Spleen (tissue), 11 donors: ENCODE measurements at regions not wholly inside any gene's neighbourhood (a gene's known extent, or its start where the extent isn't known, plus 50 kb on each side); places are given as distances from the start of the nearest gene placed in this dataset.
"Not testable (repeated sequence)": the region's sequence is repeated elsewhere in the genome, so short reads cannot be mapped to it uniquely, and the experiment has no call there.

ENCODE experiments used
- DNase-seq: peaks from one replicate; pipeline ENCODE4 v3.0.0-alpha.2; 2020
- H3K27ac ChIP-seq, 8 donors: fragments of 200-600 bp; sonication (generic) in 7 of 8; 1 replicate in 4 of 8; 2 replicates in 4 of 8; pipeline versions ENCODE4 v1.5.0 to v1.8.0; 2016 to 2021; ENCODE audit warnings: inconsistent platforms in 4 of 8, mild to moderate bottlenecking in 4 of 8, moderate library complexity in 1 of 8
- H3K27me3 ChIP-seq, 7 donors: fragments of 200-600 bp; sonication (generic) in 6 of 7; replicated peaks in 1 of 7; 1 replicate in 4 of 7; 2 replicates in 3 of 7; pipeline versions ENCODE4 v1.5.0 to v1.8.0; 2016 to 2021; ENCODE audit warnings: inconsistent platforms in 3 of 7, mild to moderate bottlenecking in 1 of 7
- H3K36me3 ChIP-seq, 6 donors: fragments of 200-600 bp; sonication (generic) in 5 of 6; 1 replicate in 4 of 6; 2 replicates in 2 of 6; pipeline versions ENCODE4 v1.5.0 to v1.8.0; 2016 to 2021; ENCODE audit warnings: inconsistent platforms in 2 of 6
- H3K4me1 ChIP-seq, 6 donors: fragments of 200-600 bp; sonication (generic) in 5 of 6; 1 replicate in 3 of 6; 2 replicates in 3 of 6; pipeline versions ENCODE4 v1.5.0 to v1.8.0; 2016 to 2021; ENCODE audit warnings: inconsistent platforms in 3 of 6
- H3K4me3 ChIP-seq, 8 donors: fragments of 200-600 bp; sonication (generic) in 7 of 8; 1 replicate in 4 of 8; 2 replicates in 4 of 8; pipeline versions ENCODE4 v1.5.0 to v1.8.0; 2016 to 2021; ENCODE audit warnings: inconsistent platforms in 4 of 8, mild to moderate bottlenecking in 4 of 8, moderate library complexity in 2 of 8
- H3K9me3 ChIP-seq, 8 donors: fragments of 200-600 bp; sonication (generic) in 7 of 8; 1 replicate in 4 of 8; 2 replicates in 4 of 8; pipeline versions ENCODE4 v1.5.0 to v1.8.0; 2016 to 2021; ENCODE audit warnings: inconsistent platforms in 4 of 8
- POLR2A ChIP-seq, 3 donors: fragments of 450-650 bp; IDR thresholded peaks; one replicate each; pipeline ENCODE4 v1.5.1; 2017; ENCODE audit warnings: antibody characterized with exemption in 3 of 3, mild to moderate bottlenecking in 1 of 3
- POLR2AphosphoS5 ChIP-seq, 3 donors: sonication (generic); formaldehyde crosslinking; IDR thresholded peaks; one replicate each; pipeline ENCODE4 v1.5.1; 2017; ENCODE audit warnings: antibody characterized with exemption in 3 of 3
- WGBS, 5 donors: extraction: QIAGEN DNeasy Blood & Tissue Kit in 3 of 5; methylation state at CpG; one replicate each; pipeline versions ENCODE4 v1.1.5 to v1.1.7; 2013 to 2018; 5-methylcytosine and 5-hydroxymethylcytosine counted together
- intact Hi-C: fragments of 100-400 bp; cut with DNase I; formaldehyde crosslinking; loops from one replicate; pipeline ENCODE4 v1.15.0; 2023; ENCODE audit warnings: low total_unique reads
- TF ChIP-seq, protein P1 (sequence below), 11 experiments: fragments of 200-600 bp in 7 of 11; fragments of 450-650 bp in 4 of 11; sonication (generic) in 4 of 11; IDR thresholded peaks in 8 of 11; conservative IDR thresholded peaks in 3 of 11; 1 replicate in 7 of 11; 2 replicates in 4 of 11; pipeline versions ENCODE4 v1.4.0 to v1.8.0; 2016 to 2021; ENCODE audit warnings: antibody characterized with exemption in 11 of 11, inconsistent platforms in 4 of 11, mild to moderate bottlenecking in 1 of 11
- donor health status: healthy with polysubstance abuse.
- donor health status: DM: no; HTN: no; CAD: no; lungs with moderate emphysema.
- donor health status: DM: no; HTN: no; CAD: no.
- donor health status: Bipolar disorder and iron deficiency.
- donor health status: healthy.
- donor health status: DM: no; HTN: no; CAD: no.
- donor health status: DM: yes; HTN: yes; CAD: no.

DNA sequence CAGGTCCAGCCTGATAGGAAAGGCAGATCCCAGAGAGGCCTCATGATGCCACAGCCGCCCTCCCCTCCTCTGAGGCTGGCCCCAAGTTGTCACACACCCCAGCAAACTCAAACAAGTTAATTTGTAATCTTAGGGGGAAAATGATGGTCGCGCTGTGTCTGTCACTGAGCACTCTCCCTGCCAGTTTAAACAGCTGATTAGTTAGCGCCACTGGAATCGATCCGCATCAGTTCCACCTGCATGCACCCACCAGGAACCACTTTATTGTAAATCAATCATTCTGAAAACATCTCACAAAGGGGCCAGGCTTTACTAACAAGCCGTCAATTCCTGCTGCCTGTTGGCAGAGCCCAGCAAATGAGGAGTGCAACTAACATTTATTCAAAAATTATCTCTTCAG lies 870.9 kb downstream of the KCNMA1 start:
- TF ChIP-seq POLR2AphosphoS5 (IDR thresholded peaks at IDR 0.05) (no peak), POLR2A (IDR thresholded peaks at IDR 0.05) (no peak)
- TF ChIP-seq, protein P1, sequence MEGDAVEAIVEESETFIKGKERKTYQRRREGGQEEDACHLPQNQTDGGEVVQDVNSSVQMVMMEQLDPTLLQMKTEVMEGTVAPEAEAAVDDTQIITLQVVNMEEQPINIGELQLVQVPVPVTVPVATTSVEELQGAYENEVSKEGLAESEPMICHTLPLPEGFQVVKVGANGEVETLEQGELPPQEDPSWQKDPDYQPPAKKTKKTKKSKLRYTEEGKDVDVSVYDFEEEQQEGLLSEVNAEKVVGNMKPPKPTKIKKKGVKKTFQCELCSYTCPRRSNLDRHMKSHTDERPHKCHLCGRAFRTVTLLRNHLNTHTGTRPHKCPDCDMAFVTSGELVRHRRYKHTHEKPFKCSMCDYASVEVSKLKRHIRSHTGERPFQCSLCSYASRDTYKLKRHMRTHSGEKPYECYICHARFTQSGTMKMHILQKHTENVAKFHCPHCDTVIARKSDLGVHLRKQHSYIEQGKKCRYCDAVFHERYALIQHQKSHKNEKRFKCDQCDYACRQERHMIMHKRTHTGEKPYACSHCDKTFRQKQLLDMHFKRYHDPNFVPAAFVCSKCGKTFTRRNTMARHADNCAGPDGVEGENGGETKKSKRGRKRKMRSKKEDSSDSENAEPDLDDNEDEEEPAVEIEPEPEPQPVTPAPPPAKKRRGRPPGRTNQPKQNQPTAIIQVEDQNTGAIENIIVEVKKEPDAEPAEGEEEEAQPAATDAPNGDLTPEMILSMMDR (IDR thresholded peaks at IDR 0.05 in 8 of 11, conservative IDR thresholded peaks at IDR 0.05 in 3 of 11) = no peak
- Histone ChIP-seq H3K36me3 (no peaks in the 10 kb centered on the region), H3K4me3 (no peak overlapping the region), H3K4me1 (no peaks in the 10 kb centered on the region), H3K27ac (no peak overlapping the region), H3K9me3 (no peaks in the 10 kb centered on the region), H3K27me3 (no peaks in the 10 kb centered on the region)
- intact Hi-C loops = no loop called here
- WGBS, 5 donors = 89 to 98% (median 94%) methylated on average over 7 of the region's 7 CpGs
- DNase-seq = no peak

DNA sequence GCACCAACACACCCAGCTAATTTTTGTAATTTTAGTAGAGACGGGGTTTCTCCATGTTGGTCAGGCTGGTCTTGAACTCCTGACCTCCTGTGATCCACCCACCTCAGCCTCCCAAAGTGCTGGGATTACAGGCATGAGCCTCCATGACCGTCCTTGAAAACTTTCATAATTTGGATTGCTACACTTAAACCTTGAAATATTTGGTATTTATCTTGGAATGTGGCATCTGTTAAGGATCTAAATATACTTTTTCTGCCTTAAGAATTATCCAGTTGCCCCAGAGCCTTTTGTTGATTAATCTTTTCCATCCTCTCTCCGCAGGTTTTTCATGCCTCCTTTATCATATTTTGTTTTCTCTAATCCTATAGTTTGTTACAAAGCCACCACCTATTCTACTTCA lies 872.7 kb downstream of the KCNMA1 start:
- H3K36me3 ChIP-seq, H3K4me3 ChIP-seq, intact Hi-C loops, H3K4me1 ChIP-seq, H3K27me3 ChIP-seq, H3K9me3 ChIP-seq, DNase-seq, H3K27ac ChIP-seq: not testable (repeated sequence)
- WGBS, 5 donors = 66 to 91% (median 75%) methylated on average over 3 of the region's 3 CpGs

DNA sequence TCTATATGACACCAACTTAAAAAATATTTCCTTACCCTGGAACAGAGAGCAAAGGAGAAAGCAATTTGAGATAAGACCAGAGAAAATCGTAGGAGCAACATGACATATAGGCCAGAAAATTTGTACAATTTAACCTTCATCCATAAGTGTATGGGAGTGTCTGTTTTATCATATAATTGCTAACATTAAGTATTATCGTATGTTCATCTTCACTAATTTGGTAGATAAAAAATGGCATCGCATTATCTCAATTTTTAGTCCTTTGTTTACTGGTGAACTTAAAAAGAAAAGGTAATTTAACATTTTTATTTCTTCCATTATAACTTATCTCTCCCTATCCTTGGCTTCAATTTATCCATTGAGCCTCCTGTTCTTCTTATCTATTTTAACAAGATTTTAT lies 873.4 kb downstream of the KCNMA1 start:
- Histone ChIP-seq H3K27me3 (no peaks in the 10 kb centered on the region), H3K4me3 (no peak overlapping the region), H3K4me1 (no peaks in the 10 kb centered on the region), H3K36me3 (no peaks in the 10 kb centered on the region), H3K27ac (no peak overlapping the region), H3K9me3 (no peaks in the 10 kb centered on the region)
- 66 to 94% (median 88%) methylated on average over 3 of the region's 3 CpGs for WGBS, 5 donors
- TF ChIP-seq POLR2A (IDR thresholded peaks at IDR 0.05) = no peak
- no peak for TF ChIP-seq POLR2AphosphoS5 (IDR thresholded peaks at IDR 0.05)
- TF ChIP-seq, protein P1 (IDR thresholded peaks at IDR 0.05 in 8 of 11, conservative IDR thresholded peaks at IDR 0.05 in 3 of 11) = no peak
- DNase-seq = no peak
- intact Hi-C loops = no loop called here

DNA sequence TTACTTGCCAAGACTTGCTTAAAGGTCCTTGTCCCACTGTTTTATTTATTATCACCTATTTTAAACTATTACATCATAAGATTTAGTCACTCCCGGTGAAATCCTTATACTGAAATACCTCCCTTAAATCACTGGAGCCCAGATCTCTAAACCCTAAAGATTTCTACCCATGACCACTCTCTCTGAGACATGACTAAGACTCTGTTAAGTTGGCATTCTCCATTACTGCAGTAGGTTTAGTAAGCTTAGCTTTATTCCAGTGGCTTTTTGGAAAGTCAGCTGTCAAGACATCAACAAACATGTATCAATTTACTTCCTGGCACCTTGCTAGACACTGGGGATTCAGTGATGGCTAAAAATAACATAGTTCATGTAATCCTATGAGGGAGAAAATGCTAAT lies 874.2 kb downstream of the KCNMA1 start:
- no peak for TF ChIP-seq POLR2AphosphoS5 (IDR thresholded peaks at IDR 0.05)
- no peak for TF ChIP-seq POLR2A (IDR thresholded peaks at IDR 0.05)
- TF ChIP-seq, protein P1 (IDR thresholded peaks at IDR 0.05 in 8 of 11, conservative IDR thresholded peaks at IDR 0.05 in 3 of 11) = no peak
- Histone ChIP-seq H3K27me3 (no peaks in the 10 kb centered on the region), H3K9me3 (no peaks in the 10 kb centered on the region), H3K36me3 (no peaks in the 10 kb centered on the region), H3K4me3 (no peak overlapping the region), H3K27ac (no peak overlapping the region), H3K4me1 (no peaks in the 10 kb centered on the region)
- no peak for DNase-seq
- 79 to 95% (median 86%) methylated on average over 1 of the region's 1 CpG for WGBS, 5 donors
- intact Hi-C loops = no loop called here

DNA sequence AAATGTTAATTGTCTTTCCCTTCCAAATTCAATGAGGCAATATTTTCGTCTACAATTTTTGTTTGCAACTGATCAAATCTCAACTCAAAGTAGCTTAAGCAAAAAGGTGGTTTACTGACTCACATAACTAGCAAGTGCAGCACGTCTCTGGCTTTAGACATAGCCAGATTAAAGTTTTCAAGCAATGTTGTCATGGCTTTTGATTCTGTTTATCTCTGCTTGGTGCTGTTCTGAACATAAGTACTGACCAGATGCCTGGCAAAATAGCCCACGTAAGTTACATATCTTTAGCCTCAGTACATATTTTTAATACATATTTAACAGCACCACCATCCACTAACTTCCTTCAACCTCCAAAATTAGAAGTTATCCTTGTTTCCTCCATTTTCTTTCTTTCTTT lies 877.9 kb downstream of the KCNMA1 start:
- Histone ChIP-seq H3K9me3 (no peaks in the 10 kb centered on the region), H3K27me3 (no peaks in the 10 kb centered on the region), H3K4me1 (no peaks in the 10 kb centered on the region), H3K27ac (no peak overlapping the region), H3K4me3 (no peak overlapping the region), H3K36me3 (no peaks in the 10 kb centered on the region)
- no peak for DNase-seq
- TF ChIP-seq, protein P1 (IDR thresholded peaks at IDR 0.05 in 8 of 11, conservative IDR thresholded peaks at IDR 0.05 in 3 of 11) = no peak
- no peak for TF ChIP-seq POLR2AphosphoS5 (IDR thresholded peaks at IDR 0.05)
- no peak for TF ChIP-seq POLR2A (IDR thresholded peaks at IDR 0.05)
- WGBS, 5 donors = 76 to 83% (median 77%) methylated on average over 3 of the region's 3 CpGs
- intact Hi-C loops = no loop called here
